ENCODE measurements at regions not wholly inside any gene's neighbourhood (a gene's known extent, or its start where the extent isn't known, plus 50 kb on each side); places are given as distances from the start of the nearest gene placed in this dataset.

- H3K27me3 ChIP-seq (ENCODE audit: control insufficient read depth in 3 of 3, insufficient read depth in 3 of 3, low read length in 3 of 3) = no peaks in the 10 kb centered on the region
- no peaks in the 10 kb centered on the region for H3K4me1 ChIP-seq (ENCODE audit: control insufficient read depth in 3 of 3, insufficient read depth in 3 of 3, low read length in 3 of 3)
- no peak overlapping the region for H3K27ac ChIP-seq (ENCODE audit: low read depth, low read length)
- H3K36me3 ChIP-seq (ENCODE audit: control insufficient read depth in 3 of 3, insufficient read depth in 3 of 3, low read length in 3 of 3) = no peaks in the 10 kb centered on the region
- no peaks in the 10 kb centered on the region for H3K9me3 ChIP-seq (ENCODE audit: control insufficient read depth in 3 of 3, low read length in 3 of 3)
- H3K4me3 ChIP-seq (ENCODE audit: low read length in 3 of 3) = no peak overlapping the region
- no peak overlapping the region for H3K9ac ChIP-seq (ENCODE audit: low read depth in 1 of 3, low read length in 3 of 3)
Observed at GRCh38 chr7:32241636-32242035, 171.4 kb upstream of the PDE1C start.

- H3K27me3 ChIP-seq (ENCODE audit: control insufficient read depth in 3 of 3, insufficient read depth in 3 of 3, low read length in 3 of 3) = no peaks in the 10 kb centered on the region
- H3K9ac ChIP-seq (ENCODE audit: low read depth in 1 of 3, low read length in 3 of 3) = no peak overlapping the region
- H3K4me3 ChIP-seq (ENCODE audit: low read length in 3 of 3) = no peak overlapping the region
Observed at GRCh38 chr7:32239764-32240163, 169.6 kb upstream of the PDE1C start.

GRCh38 chr7:32228601-32229000, 158.4 kb upstream of the PDE1C start:
- Histone ChIP-seq H3K27ac (ENCODE audit: low read depth, low read length) (no peak overlapping the region), H3K9me3 (ENCODE audit: control insufficient read depth in 3 of 3, low read length in 3 of 3) (peaks cover 3 to 8% (median 3%) of the 10 kb centered on the region in 3 donors)

More at GRCh38 chr7:32239764-32240163, 169.6 kb upstream of the PDE1C start:
- Histone ChIP-seq H3K27ac (ENCODE audit: low read depth, low read length) (no peak overlapping the region), H3K9me3 (ENCODE audit: control insufficient read depth in 3 of 3, low read length in 3 of 3) (no peaks in the 10 kb centered on the region), H3K4me1 (ENCODE audit: control insufficient read depth in 3 of 3, insufficient read depth in 3 of 3, low read length in 3 of 3) (no peaks in the 10 kb centered on the region), H3K36me3 (ENCODE audit: control insufficient read depth in 3 of 3, insufficient read depth in 3 of 3, low read length in 3 of 3) (no peaks in the 10 kb centered on the region)

GRCh38 chr7:32227746-32228145, 157.5 kb upstream of the PDE1C start:
- Histone ChIP-seq H3K9ac (ENCODE audit: low read depth in 1 of 3, low read length in 3 of 3) (no peak overlapping the region), H3K4me3 (ENCODE audit: low read length in 3 of 3) (no peak overlapping the region), H3K36me3 (ENCODE audit: control insufficient read depth in 3 of 3, insufficient read depth in 3 of 3, low read length in 3 of 3) (no peaks in the 10 kb centered on the region), H3K9me3 (ENCODE audit: control insufficient read depth in 3 of 3, low read length in 3 of 3) (peaks cover 3 to 8% (median 3%) of the 10 kb centered on the region in 3 donors), H3K4me1 (ENCODE audit: control insufficient read depth in 3 of 3, insufficient read depth in 3 of 3, low read length in 3 of 3) (no peaks in the 10 kb centered on the region), H3K27me3 (ENCODE audit: control insufficient read depth in 3 of 3, insufficient read depth in 3 of 3, low read length in 3 of 3) (peaks cover 0 to 7% (median 0%) of the 10 kb centered on the region in 3 donors), H3K27ac (ENCODE audit: low read depth, low read length) (no peak overlapping the region)

More at GRCh38 chr7:32228601-32229000, 158.4 kb upstream of the PDE1C start:
- Histone ChIP-seq H3K27me3 (ENCODE audit: control insufficient read depth in 3 of 3, insufficient read depth in 3 of 3, low read length in 3 of 3) (peaks cover 0 to 7% (median 0%) of the 10 kb centered on the region in 3 donors), H3K4me3 (ENCODE audit: low read length in 3 of 3) (no peak overlapping the region), H3K4me1 (ENCODE audit: control insufficient read depth in 3 of 3, insufficient read depth in 3 of 3, low read length in 3 of 3) (no peaks in the 10 kb centered on the region), H3K36me3 (ENCODE audit: control insufficient read depth in 3 of 3, insufficient read depth in 3 of 3, low read length in 3 of 3) (no peaks in the 10 kb centered on the region), H3K9ac (ENCODE audit: low read depth in 1 of 3, low read length in 3 of 3) (no peak overlapping the region)

- H3K4me3 ChIP-seq (ENCODE audit: low read length in 3 of 3) = no peak overlapping the region
- H3K4me1 ChIP-seq (ENCODE audit: control insufficient read depth in 3 of 3, insufficient read depth in 3 of 3, low read length in 3 of 3) = no peaks in the 10 kb centered on the region
- peaks cover 3 to 6% (median 3%) of the 10 kb centered on the region in 3 donors for H3K9me3 ChIP-seq (ENCODE audit: control insufficient read depth in 3 of 3, low read length in 3 of 3)
- H3K27me3 ChIP-seq (ENCODE audit: control insufficient read depth in 3 of 3, insufficient read depth in 3 of 3, low read length in 3 of 3) = peaks cover 0 to 7% (median 0%) of the 10 kb centered on the region in 3 donors
- H3K36me3 ChIP-seq (ENCODE audit: control insufficient read depth in 3 of 3, insufficient read depth in 3 of 3, low read length in 3 of 3) = no peaks in the 10 kb centered on the region
- H3K9ac ChIP-seq (ENCODE audit: low read depth in 1 of 3, low read length in 3 of 3) = no peak overlapping the region
- H3K27ac ChIP-seq (ENCODE audit: low read depth, low read length) = no peak overlapping the region
Observed at GRCh38 chr7:32224276-32224675, 154.1 kb upstream of the PDE1C start.

- peaks cover 3 to 6% (median 3%) of the 10 kb centered on the region in 3 donors for H3K9me3 ChIP-seq (ENCODE audit: control insufficient read depth in 3 of 3, low read length in 3 of 3)
- no peaks in the 10 kb centered on the region for H3K36me3 ChIP-seq (ENCODE audit: control insufficient read depth in 3 of 3, insufficient read depth in 3 of 3, low read length in 3 of 3)
- H3K9ac ChIP-seq (ENCODE audit: low read depth in 1 of 3, low read length in 3 of 3) = no peak overlapping the region
- no peaks in the 10 kb centered on the region for H3K4me1 ChIP-seq (ENCODE audit: control insufficient read depth in 3 of 3, insufficient read depth in 3 of 3, low read length in 3 of 3)
- H3K27me3 ChIP-seq (ENCODE audit: control insufficient read depth in 3 of 3, insufficient read depth in 3 of 3, low read length in 3 of 3) = peaks cover 0 to 5% (median 0%) of the 10 kb centered on the region in 3 donors
- H3K27ac ChIP-seq (ENCODE audit: low read depth, low read length) = no peak overlapping the region
- H3K4me3 ChIP-seq (ENCODE audit: low read length in 3 of 3) = no peak overlapping the region
Observed at GRCh38 chr7:32223721-32224120, 153.5 kb upstream of the PDE1C start.

GRCh38 chr7:32223071-32223650, 153.0 kb upstream of the PDE1C start:
- Histone ChIP-seq H3K4me3 (ENCODE audit: low read length in 3 of 3) (no peak overlapping the region), H3K9me3 (ENCODE audit: control insufficient read depth in 3 of 3, low read length in 3 of 3) (peaks cover 3 to 4% (median 3%) of the 10 kb centered on the region in 3 donors), H3K27me3 (ENCODE audit: control insufficient read depth in 3 of 3, insufficient read depth in 3 of 3, low read length in 3 of 3) (peaks cover 0 to 3% (median 0%) of the 10 kb centered on the region in 3 donors), H3K9ac (ENCODE audit: low read depth in 1 of 3, low read length in 3 of 3) (no peak overlapping the region), H3K27ac (ENCODE audit: low read depth, low read length) (no peak overlapping the region), H3K36me3 (ENCODE audit: control insufficient read depth in 3 of 3, insufficient read depth in 3 of 3, low read length in 3 of 3) (no peaks in the 10 kb centered on the region), H3K4me1 (ENCODE audit: control insufficient read depth in 3 of 3, insufficient read depth in 3 of 3, low read length in 3 of 3) (no peaks in the 10 kb centered on the region)

- Histone ChIP-seq H3K27ac (ENCODE audit: low read depth, low read length) (no peak overlapping the region), H3K9ac (ENCODE audit: low read depth in 1 of 3, low read length in 3 of 3) (no peak overlapping the region), H3K4me3 (ENCODE audit: low read length in 3 of 3) (no peak overlapping the region), H3K9me3 (ENCODE audit: control insufficient read depth in 3 of 3, low read length in 3 of 3) (no peaks in the 10 kb centered on the region), H3K4me1 (ENCODE audit: control insufficient read depth in 3 of 3, insufficient read depth in 3 of 3, low read length in 3 of 3) (no peaks in the 10 kb centered on the region), H3K36me3 (ENCODE audit: control insufficient read depth in 3 of 3, insufficient read depth in 3 of 3, low read length in 3 of 3) (no peaks in the 10 kb centered on the region), H3K27me3 (ENCODE audit: control insufficient read depth in 3 of 3, insufficient read depth in 3 of 3, low read length in 3 of 3) (peaks cover 0 to 3% (median 0%) of the 10 kb centered on the region in 3 donors)
Observed at GRCh38 chr7:32222251-32222900, 152.2 kb upstream of the PDE1C start.

GRCh38 chr7:32221736-32222135, 151.5 kb upstream of the PDE1C start:
- Histone ChIP-seq H3K9ac (ENCODE audit: low read depth in 1 of 3, low read length in 3 of 3) (no peak overlapping the region), H3K4me3 (ENCODE audit: low read length in 3 of 3) (no peak overlapping the region), H3K36me3 (ENCODE audit: control insufficient read depth in 3 of 3, insufficient read depth in 3 of 3, low read length in 3 of 3) (no peaks in the 10 kb centered on the region), H3K4me1 (ENCODE audit: control insufficient read depth in 3 of 3, insufficient read depth in 3 of 3, low read length in 3 of 3) (no peaks in the 10 kb centered on the region), H3K27me3 (ENCODE audit: control insufficient read depth in 3 of 3, insufficient read depth in 3 of 3, low read length in 3 of 3) (peaks cover 0 to 3% (median 0%) of the 10 kb centered on the region in 3 donors), H3K9me3 (ENCODE audit: control insufficient read depth in 3 of 3, low read length in 3 of 3) (no peaks in the 10 kb centered on the region), H3K27ac (ENCODE audit: low read depth, low read length) (no peak overlapping the region)

GRCh38 chr7:32221056-32221455, 150.8 kb upstream of the PDE1C start:
- no peaks in the 10 kb centered on the region for H3K36me3 ChIP-seq (ENCODE audit: control insufficient read depth in 3 of 3, insufficient read depth in 3 of 3, low read length in 3 of 3)
- no peak overlapping the region for H3K27ac ChIP-seq (ENCODE audit: low read depth, low read length)
- H3K27me3 ChIP-seq (ENCODE audit: control insufficient read depth in 3 of 3, insufficient read depth in 3 of 3, low read length in 3 of 3) = peaks cover 0 to 3% (median 0%) of the 10 kb centered on the region in 3 donors
- no peak overlapping the region for H3K9ac ChIP-seq (ENCODE audit: low read depth in 1 of 3, low read length in 3 of 3)
- no peaks in the 10 kb centered on the region for H3K4me1 ChIP-seq (ENCODE audit: control insufficient read depth in 3 of 3, insufficient read depth in 3 of 3, low read length in 3 of 3)
- no peaks in the 10 kb centered on the region for H3K9me3 ChIP-seq (ENCODE audit: control insufficient read depth in 3 of 3, low read length in 3 of 3)
- no peak overlapping the region for H3K4me3 ChIP-seq (ENCODE audit: low read length in 3 of 3)

All from skeletal muscle tissue (tissue), 3 donors.